HG02870 (cell line): ENCODE measurements at regions not wholly inside any gene's neighbourhood (a gene's known extent, or its start where the extent isn't known, plus 50 kb on each side); places are given as distances from the start of the nearest gene placed in this dataset.

Experiments
- ATAC-seq: cut with Tn5 transposase; IDR thresholded peaks from one replicate; pipeline ENCODE4 v1.9.1; 2021; ENCODE audit warnings: mild to moderate bottlenecking, moderate library complexity; ENCODE audit not compliant: unreplicated experiment

DNA sequence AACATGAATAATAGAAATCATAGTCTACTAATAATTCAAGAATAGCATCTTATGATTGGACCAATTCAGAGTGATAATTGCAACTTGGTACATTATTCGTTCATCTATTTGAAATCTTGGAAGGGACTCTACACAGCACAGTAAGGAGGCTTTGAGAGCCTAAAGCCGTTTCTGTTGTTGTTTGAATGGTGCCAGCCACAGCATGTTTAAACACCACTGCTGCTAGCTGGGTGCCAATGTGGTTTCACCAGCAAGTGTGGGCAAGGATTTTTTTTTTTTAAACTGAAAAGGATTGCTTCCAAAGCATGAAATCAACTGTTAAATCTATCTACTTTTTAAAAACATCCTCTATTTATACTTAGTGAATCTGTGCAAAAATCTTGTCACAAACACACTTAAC, 253.9 kb upstream of the MAP3K1 start:
- no peak for ATAC-seq

DNA sequence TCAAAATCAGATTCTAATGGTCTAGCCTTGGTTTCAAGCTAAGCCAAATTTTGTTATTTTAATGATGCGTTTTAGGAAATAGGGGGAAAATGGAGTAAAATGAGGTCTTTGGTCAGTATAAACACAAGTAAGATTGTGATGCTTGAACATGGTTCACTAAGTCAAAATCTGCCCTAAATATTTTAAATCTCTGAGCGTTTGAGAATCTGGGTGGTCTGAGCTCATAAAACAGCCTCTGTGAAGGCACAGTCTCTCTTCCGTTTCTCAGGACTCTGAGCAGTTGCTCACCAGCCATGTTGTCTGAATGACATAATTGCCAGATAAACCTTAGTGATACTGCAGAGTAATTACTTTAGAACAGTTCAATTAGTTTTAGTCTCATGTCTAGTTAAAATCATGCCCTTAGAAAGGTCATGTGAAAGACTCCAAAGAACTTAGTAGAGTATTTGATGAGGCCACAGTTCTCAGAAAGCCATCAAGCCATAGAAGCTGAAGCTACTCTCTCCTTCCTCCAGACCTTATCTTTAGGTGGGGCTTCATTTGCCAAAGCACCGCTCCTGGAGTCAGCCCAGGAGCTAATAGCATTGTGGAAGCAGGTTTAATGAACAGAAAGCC, 257.1 kb upstream of the MAP3K1 start:
- ATAC-seq: no peak

DNA sequence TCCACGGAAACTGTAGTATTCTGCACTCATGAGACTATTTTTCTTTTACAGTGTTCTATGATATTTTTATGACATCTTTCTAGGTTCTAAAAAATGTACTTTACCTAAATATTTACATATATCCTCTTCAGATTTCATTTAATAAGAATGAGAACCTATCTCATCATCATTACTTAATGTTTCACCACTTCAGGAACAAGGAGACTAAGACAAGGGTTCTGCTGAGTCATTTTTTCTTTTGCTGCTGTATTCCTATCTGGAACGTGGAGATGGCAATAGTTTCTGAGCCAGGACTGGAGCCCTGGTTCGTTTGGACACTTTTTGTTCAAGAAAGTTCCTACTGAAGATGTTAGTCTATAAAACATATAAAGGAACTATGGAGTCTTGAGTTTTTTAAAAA, 258.2 kb upstream of the MAP3K1 start:
- ATAC-seq: no peak

DNA sequence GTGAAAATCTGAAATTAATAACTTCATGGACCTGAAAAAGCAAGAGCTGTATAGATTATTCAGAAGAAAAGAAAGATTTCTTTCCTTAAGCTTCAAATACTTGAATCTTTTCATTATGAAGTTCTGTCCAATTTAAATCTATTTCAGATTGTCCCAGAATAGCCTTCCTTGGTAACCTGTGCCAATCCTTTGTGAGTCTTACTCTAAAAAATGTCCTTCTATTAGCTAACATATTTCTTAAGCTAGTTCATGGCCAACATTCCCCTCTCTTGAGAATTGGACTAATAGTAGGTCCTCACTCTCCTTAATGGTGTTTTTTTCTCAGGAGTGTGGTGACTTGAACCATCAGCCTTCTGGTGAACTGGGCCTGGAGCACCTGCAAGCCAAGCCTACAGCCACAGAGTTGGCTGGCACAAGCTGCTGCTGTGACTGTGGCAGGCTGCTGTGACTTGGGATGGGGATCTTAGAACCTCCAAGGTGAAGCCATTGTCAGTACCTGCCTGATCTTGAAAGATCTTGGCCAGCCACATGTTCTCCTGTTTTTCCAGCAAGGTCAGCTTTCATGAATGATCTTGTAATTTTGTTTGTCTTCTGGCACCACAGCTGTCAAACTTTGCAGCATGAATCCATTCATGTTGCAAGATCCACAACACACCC, 262.6 kb upstream of the MAP3K1 start:
- ATAC-seq: no peak

DNA sequence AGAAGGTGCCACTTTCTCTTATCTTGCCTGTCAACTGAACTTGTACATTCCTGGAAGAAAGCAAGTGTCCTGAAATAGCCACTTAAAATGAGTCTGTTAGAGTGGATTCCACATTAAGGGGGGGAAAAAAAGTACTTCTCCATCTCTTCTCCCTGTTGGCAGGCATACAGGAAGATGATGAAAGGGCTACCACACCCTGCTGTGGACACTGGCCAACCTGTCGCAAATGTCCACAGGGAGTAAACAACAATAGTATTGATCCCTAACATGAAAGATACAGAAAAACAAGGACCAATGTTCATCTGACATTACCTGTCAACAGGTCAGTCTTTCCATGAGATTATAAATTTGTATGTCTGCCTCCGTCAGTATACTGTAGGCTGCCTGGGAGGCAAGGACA, 265.1 kb upstream of the MAP3K1 start:
- ATAC-seq: no peak

DNA sequence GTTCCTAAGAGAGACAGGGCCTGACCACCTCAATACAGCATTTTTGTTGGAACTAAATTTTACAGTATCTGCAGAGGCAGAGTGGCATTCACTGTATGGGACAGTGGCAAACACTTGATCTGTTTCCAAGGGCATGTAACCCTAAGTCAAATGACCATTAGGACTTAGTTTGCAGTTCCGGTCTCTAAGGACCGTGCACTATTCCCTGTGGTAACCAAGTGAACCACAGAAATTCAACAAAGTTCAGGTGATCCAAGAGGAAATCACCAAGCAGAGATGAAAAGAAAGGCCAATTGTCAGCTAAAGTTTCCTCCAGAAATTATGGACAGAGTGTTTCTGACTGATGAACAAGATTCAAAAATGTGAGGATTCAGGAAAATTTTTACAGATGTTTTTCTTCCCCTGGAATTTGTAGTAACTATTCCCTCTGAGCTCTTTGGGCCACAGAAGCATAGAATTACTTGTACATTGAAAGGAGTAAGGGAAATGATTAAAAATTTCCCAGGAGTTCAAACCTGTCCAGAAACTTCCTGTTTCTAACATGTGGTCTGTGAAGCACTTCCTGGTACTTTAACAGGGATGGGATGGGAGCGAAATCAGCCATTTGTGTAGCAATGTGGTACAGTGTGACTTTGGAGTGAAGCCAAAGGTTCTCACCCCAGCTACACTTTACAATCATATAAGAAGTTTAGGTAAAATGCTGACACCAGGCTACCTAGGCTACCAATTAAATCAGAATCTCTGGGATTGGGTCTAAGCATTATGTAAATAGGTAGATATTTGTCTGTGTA, 266.1 kb upstream of the MAP3K1 start:
- ATAC-seq: no peak

DNA sequence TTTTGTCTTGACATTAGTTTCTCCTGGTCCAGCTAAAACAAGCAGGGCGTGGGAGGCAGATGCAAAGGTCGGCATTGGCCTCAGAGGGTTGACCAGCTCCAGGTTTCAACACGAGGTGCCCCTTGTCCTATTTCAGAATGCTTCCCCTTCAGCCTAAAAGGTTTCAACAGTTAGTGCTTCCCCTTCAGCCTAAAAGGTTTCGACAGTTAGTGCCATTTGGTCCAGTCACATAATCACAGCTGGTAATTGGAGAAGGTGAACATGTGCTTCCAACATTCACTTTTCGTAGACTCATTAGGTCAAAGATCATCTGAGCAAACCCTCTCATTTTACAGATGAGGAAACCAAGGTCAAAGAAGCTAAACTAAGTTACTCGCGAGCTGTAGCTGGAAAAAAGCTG, 270.3 kb upstream of the MAP3K1 start:
- no peak for ATAC-seq

DNA sequence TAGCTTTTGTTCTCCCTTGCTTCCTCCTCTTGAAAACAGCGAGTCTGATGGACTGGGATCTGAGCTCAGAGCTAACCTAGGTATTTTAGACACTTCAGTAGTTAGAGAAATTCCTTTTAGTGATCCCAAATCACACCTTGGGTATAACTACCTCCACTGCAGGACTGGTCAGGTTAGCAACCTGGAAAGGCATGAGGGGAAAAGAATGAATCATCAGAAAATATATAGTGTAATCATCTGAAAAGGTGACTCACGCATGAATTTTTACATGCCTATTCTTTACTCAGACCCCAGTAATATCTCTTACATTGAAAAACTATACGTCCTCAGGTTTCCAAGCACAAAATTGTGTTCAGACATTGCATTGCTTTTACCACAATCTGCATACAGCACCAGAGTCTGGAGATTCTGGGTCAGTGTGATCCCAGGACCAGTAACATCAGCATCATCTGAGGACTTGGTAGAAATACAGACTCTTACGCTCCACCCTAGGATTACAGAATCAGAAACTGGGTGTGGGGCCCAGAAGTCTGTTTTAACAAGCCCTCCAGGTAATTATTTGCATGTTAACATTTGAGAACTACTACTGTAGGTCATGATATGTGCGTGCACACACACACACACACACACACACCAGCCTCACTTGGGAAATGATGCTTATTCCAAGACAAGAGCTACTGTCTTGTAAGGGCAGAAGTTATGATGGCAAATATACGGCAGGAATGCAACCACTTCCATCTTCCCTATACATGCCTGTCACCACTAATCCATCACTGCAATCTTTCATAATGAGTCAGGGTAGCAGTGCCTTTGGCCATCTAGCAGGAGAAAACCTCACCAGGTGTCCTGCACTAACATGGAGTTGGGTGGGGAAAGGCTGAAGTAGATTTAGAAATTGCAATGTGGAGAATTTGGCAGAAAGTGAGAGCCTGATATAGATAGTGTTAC, 271.6 kb upstream of the MAP3K1 start:
- no peak for ATAC-seq

DNA sequence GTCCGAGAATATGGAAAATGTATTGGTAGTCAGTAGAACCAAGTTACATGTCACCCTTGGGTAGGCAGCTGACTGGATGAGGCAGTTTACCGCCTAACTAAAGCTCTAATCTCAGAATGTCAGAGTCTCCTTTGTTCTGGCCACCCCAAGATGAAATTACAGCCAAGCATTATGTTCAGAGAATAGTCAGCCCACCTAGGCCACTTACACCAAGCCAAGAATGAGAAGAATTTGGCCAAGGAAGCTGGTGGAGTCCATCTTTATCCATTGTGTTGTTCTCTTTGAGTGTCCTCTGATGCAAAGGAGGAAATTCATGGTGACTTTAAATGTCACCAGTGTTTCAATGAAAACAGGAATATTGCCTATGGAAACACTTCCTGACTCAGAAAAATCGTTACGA, 275.1 kb upstream of the MAP3K1 start:
- no peak for ATAC-seq

DNA sequence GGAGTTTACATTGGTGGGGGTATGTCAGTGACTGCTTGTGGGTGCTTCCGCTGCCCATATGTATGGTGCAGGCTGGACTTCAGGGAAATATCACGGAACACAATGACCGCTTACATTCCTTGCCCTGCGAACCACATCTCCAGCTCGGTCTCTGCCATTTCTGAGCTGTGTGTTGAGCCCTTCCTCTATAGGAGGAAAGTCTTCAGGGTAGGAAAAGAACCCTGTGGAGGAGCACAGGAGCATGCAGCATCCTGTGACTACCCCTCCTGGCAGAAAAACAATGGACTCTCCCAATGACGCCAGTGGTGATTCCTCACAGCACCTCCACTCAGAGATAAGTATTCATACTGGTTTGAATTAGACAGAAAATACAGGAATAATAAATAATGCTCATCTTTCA, 276.8 kb upstream of the MAP3K1 start:
- ATAC-seq: no peak

DNA sequence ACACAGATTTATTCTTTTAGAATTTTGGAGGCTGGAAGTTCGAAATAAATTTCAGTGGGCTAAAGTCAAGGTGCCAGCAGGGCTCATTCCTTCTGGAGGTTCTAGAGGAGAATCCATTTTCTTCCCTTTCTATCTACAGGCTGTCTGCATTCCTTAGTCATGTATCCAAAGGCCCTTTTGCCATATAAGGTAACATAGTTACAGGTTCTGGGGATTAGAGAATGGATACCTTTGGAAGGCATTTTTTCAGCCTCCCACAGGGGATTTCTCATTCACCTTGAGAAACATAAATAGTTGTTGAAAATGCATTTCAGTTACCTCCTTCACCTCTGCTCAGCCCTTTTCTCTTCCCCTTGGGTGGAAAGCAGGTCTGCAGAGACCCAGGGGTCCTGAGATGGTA, 280.0 kb upstream of the MAP3K1 start:
- no peak for ATAC-seq

DNA sequence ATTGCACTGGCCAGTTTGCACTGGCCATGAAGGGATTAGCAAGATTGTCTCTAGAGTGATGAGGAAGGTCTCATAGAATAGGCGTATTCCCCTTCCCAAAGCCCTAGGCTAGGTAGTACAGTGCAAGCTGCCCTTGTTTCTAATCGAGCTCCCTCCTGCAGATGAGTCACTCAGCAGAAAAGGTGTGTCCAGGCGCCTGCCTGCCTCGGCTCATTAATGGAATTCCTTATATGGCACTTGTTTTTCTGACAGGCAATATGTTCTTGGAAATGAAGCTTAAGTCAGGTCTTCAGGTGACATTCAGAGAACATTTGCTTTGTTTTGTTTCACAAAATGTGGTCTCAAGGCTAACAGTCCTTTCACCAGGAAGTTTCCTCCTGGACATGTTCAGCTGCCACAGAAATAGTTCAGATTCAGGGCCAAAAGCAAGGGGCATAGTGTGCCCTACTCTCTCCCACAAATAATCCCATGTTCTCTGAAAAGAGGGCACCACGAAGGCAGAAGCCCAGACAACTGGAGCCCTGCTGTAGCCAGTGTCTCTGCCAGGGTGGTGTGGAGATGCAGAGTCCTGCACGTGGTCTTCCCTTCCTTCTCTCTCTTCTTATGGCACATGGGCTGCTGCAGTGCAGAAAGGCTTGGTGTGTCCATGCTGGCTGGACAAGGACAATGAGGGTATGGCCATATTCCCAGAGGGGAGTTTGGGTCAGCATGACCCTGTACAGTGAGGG, 281.1 kb upstream of the MAP3K1 start:
- no peak for ATAC-seq

DNA sequence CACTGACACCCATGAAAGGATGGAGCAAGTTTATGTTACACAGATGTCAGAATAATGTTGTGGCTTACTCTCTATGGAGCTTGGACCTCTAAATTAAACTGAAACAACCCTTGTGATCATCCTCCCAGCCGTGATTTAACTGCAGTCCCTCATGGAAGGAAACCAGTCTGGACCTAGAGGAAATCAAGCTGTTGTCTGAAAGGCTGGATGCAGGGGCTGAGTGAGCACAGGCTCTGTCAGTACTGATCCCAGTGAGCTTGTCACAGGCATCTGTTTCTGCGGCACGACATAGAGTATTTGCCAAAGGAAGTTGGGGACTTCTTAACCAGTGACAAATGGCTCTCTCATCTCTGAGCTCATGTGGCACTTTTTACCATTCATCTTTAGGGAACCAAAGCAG, 282.9 kb upstream of the MAP3K1 start:
- ATAC-seq: no peak

DNA sequence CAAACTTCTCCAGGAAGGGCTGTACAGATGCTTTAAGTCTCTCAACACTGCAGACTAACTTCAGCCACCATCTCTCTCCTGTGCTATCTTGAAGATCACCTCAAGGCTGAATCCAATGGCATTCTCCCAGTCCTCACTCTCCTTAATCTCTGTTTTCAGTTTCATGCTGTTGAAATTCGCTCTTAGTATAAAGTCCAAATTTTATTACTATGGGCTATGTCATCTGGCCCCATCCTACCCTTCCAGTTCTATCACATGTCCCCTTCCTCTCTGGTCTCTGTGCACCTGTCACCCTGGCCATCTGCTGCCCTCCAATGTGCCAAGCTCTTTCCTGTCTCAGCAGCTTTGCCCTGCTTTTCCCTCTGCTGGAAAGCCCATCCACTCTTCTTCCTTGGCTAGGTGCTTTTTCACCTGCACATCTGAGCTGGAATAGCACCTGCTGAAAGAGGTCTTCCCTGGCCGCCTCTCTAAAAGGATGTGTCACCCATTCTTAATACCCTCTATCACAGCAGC, 284.7 kb upstream of the MAP3K1 start:
- no peak for ATAC-seq

DNA sequence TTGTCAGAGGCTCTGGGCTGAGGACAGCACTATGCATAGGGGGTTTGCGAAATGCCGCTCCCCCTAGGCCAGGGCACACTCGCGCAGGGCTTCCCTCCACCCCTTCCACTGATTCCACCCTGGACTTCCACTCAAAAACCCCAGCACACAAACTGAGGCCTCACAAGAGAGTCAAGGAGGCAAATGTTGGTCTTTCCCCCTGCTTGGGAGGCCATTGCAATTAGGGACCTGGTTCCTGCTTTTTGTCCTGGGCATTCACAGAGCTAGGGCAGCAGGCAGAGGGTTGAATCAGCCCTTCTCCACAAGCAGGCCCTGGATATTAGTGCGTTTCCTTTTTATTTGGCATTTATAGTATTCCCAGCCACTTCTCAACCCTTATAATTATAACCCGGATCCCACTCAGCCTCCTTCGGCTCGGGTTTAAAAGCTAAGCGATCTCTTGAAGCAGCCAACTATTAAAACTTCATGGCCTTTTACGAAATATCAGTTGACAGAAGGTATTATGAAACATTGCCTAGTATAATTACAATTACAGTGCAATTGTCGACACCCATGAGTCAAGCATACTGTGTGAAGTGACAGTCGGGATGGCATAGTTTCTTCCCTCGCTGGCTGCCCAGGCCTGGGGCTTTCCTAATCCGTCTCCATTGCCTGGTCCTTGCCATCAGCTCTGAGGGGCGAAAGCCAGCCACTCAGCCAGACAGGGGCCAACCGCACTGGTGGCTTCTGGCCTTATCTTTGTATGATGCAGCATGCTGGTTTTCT, 285.5 kb upstream of the MAP3K1 start:
- no peak for ATAC-seq

DNA sequence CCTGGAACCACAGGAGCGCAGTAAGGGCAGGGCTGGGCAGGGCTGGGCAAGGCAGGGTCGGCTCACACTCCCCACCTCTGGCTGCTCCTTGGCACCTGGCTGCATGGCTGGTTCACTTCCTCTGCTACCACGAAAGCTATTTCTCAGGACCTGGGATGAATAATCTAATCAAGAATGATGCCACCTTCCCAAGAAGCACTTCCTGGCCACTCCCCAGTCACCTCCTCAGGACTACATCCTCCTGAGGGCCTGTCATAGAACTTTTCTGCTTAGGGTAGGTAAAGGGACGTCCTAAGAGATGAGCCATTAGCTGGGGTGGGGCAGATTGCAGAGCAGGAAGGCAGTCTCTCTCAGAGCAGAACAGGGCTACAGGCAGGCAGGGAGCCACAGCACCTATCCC, 288.2 kb upstream of the MAP3K1 start:
- ATAC-seq: no peak

DNA sequence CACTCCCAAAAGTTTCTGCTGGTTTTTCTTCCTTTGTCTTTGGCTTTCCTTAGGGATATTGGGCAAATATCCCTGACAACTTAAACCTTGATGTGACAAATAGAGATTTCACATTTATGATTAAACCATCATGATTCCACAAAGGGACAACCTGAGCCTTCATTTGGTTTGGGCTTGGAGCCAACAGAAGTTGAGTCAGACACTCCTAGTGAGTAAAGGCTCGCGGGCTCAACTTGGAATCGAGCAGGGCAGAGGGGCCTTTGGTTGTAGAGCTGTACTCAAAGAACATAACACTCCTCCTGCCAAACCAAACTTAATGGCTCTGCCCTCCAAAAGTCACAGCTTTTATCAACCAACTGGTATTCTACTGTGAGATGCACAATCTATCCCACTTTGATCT, 290.2 kb upstream of the MAP3K1 start:
- no peak for ATAC-seq

DNA sequence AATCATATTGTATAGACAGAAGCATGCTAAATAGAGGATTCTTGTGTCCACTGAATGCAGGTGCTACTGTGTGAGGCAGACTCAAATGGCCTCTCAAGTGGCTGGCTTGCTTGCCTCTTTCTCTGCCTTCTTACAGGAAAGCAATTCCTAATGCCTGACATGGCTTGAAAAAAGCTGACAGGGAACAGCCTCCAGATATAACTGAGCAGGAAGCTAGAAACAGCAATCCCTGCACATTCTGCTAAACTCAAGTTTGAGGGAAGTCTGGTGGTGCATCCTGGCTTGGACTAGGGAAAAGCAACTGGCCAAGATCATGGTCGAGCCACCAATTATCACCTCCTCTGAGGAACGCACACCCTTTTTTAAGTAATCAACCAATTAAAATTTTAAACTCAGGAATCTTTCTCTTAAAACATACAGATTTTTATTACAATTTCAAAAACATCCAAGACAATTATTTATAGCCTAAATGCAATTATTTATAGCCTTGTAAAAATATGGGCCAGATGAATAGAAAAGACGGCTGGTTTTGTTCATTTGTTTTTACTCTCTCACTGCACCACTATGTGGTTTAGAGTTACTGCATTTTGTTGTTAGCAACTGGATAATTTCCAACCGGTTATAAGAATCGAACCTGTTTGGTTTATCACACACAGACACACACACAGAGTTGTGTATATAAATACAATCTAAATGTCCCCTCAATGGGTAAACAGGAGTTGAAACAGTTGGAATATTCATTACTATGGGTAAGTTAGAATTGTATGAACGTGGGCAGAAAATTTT, 290.9 kb upstream of the ANKRD55 start:
- ATAC-seq: no peak

DNA sequence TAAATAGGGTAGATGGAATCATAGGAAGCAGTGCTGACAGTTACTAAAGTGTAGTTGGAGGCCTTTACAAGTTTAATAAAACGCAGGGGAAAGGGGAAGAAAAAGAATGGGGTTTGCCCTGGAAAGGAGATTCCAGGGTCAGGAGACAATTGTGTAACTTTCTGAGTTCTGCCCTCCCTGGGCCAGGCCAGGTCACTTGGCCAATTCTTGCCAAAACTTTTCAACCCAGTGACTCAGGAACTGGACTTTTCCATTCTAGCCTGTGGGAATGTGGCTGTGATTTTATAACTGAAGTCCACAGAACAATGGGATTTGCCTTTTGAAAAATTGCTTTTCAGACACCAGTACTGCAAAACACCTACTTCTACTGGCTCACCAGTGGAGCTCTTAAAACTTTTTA, 289.8 kb upstream of the ANKRD55 start:
- ATAC-seq: no peak
